CD4-positive, alpha-beta T cell treated with Interferon gamma for 1 hour (primary cell): ENCODE measurements at regions not wholly inside any gene's neighbourhood (a gene's known extent, or its start where the extent isn't known, plus 50 kb on each side); places are given as distances from the start of the nearest gene placed in this dataset.

Experiments
- DNase-seq: peaks from one replicate; pipeline ENCODE4 v3.0.0-alpha.2; 2020

DNA sequence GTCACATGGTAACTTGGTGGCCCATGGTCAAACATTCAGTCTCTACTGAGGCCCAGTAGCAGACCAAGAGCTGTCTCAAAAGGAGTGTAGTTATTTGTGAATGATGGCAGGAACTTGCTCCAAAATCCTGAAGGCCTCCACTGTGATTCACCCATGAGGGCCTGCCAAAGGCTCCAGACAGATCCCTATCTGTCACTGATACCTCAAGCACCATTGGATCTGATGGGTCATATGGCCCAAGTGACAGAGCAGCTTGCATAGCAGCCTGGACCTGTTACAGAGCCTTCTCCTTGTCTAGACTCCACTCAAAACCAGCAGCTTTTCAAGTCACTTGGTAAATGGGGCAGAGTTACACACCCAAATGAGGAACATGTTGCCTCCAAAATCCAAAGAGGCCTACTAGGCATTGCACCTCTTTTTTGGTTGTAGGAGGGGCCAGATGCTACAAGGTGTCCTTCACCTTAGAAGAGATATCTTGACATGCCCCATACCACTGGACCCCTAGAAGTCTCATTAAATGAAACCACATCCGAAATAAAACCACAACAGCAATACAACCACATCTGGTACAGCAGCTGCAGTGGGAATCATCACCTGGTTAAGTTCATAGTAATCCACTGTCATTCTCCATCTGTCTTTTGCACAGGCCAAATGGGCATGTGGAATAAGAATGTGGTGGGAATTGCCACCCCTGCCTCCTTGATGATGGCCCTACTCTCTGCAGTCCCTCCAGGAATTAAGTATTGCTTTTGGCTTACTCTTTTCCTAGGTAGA, 150.4 kb upstream of the MAX start:
- no peak for DNase-seq

DNA sequence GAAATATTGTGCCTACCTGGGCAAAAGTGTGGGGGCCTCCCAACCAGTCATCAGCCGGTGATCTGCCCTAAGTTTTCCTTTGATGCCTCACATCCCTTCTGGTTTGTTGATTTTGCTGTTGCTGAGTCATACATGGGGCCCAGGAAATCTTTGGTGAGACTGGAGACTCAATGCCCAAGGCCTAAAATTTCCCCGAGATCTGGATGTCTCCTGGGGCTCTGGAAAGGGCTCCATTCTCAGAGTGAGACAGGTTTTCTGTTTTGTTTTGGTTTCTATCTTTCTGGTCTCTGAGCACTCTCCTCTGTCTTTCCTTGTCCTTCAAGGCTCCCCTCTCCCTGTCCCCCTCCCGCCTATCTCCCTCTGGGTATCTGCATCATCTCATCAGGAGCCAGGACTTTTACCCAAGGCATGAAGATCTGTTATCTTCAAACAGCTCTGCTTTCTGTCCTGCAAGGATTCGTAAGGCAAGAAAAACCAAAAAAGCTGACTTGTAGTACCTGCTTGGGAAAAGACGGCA, 152.8 kb upstream of the MAX start:
- no peak for DNase-seq

DNA sequence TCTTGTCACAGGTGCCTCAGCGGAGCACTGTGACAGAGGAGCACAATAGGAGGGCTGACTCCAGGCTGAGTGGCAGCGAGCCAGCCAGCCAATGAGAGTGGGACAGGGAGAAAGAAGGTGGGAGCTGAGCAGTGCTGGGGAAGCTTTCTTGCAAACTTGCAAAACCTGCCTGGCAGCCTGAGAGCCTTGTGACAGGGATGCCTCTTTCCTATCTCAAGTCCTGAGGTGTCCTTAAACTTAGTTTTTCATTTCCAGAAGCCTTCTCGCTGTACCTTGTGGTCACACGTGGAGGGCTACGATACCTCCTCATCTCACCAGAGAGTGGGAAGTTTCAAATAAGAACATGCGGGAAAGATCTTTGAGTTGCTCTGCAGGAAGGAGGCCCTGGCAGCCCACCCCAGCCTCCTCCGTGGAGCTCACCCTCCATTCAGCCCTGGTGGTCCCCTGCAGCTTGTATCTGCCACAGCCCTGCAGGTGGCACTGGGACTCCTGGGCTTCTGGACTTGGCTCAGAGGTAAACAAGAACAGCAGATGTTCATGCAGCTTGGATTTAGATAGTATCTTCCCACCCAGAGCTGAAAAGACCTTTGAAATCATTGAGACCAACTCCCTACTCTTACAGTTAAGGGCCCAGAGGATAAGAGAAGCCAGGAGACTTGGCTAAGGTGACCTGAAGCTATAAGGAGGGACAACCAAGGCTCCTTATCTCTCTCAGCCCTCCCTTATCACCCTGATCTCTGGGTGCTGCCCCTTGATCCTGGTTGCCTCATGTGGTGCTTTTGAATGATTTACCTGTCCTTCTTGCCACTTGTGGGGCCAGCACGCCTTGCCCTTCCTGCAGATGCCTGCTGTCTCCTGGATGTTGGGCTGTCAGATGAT, 153.5 kb upstream of the MAX start:
- DNase-seq: no peak

DNA sequence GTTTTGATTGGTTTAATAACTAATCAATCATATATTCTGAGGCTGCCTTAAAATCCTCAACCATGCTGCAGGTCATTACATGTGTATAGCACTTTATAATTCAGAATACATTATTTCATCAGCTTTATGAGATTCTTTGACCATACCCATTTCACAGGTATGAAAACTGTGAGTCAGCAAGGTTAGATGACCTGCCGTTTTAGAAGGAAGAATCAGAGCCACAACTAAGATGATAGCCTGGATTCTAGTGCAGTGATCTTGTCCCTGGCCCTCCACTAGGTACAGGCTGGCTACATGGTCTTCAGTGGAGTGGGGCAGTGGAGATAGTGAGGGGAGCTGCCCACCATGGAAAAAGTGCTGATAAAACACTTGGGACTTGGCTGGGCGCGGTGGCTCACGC, 154.4 kb upstream of the MAX start:
- DNase-seq: no peak

DNA sequence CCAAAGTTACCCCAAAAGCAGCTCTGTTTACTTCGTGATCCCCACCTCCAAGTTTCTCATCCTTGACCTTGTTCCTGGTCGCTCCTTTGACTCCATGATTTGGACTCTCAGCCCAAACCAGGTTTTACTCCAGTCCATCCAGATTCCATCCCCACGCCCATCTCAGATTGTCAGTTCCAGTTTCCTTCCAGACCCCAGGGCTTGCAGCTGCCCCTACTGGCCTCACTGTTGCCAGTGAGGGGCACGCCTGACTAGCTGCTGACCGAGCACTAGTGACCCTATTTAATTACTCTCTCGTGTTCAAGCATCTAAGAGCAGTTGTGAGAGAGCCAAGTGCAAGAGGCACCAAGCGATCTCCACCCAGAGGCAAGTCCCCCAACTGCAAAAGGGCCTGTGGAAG, 155.1 kb upstream of the FUT8 start:
- no peak for DNase-seq

DNA sequence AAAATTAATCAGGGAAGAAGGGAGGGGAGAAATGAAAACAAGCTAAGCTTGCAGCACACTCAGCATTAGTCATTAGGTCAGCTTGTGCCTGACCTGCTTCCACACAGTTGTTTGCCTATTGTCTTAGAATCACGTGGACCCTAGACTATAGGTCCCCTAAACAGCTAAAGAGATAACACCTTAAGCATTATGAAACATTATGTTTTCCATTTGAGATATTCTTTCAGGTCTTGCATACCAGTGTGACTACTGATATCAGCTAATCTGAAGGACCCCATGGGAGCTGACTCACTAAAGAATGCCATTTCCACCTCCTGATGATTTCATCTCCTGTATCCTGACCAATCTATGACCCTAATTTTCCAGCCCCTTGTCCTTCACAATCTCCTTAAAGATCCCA, 154.1 kb upstream of the FUT8 start:
- no peak for DNase-seq

DNA sequence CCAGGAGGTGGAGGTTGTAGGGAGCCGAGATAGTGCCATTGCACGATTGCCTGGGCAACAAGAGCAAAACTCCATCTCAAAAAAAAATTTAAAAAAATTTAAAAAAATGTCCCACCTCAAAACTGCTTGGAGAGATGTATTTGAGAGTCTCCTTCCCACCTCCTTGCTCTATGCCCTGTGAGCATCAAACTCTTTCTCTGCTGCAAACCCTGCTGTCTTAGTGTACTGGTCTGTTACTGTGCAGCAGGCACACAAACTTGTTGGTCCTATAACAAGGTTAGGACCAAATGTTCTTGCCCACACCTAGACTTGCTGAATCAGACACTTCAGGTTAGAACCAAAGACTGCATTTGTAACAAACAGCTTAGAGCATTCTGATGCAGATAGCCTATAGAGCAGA, 153.5 kb upstream of the FUT8 start:
- no peak for DNase-seq

DNA sequence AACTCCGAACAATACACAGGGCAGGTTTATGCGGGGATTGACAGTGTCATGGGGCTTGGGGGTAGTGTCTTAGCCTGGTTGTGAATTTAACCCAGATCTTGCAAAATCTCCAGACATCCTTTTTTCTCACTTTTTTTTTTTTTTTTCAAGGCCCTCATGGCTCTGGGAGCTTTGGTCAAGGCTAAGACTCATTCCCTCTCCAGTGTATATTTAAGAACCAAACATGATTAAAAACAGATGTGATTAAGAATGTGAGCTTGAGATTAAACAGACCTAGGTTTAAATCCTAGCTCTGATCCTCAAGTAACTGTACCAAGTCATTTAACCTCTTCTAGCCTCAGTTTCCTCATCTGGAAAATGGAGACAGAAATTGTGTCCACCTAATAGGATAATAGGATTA, 151.7 kb upstream of the FUT8 start:
- DNase-seq: no peak

DNA sequence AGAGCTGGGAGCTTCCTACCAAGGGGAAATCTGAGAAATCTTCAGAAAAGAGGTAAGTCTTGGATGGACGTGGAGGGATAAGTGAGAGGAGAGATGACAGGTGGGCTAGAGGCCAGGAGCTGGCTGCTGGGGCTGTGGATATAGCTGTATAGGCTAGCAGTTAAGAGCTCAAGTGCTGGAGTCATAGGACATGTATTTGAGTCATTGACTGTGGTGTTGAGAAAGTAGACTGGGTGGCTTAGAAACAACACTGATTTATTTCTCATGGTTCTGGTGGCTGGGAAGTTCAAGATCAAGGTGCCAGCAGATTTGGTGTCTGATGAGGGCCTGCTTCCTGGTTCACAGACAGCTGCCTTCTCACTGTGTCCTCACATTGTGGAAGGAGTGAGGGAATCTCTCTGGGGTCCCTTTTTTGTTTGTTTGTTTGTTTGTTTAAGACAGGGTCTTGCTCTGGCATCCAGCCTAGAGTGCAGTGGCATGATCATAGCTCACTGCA, 151.1 kb upstream of the FUT8 start:
- DNase-seq: no peak

DNA sequence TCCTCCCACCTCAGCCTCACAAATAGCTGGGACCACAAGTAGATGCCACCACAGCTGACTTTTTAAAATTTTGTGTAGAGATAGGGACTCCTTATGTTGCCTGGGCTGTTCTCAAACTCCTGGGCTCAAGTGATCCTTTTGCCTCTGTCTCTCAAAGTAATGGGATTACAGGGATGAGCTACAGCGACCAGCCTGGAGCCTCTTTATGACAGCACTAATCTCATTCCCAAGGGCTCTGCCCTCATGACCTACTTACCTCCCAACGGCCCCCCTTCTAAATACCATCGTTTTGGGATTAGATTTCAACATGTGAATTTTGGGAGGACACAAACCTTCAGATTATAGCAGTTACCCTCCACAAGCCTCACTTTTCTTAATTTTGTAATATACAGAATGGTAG, 150.6 kb upstream of the FUT8 start:
- DNase-seq: no peak

DNA sequence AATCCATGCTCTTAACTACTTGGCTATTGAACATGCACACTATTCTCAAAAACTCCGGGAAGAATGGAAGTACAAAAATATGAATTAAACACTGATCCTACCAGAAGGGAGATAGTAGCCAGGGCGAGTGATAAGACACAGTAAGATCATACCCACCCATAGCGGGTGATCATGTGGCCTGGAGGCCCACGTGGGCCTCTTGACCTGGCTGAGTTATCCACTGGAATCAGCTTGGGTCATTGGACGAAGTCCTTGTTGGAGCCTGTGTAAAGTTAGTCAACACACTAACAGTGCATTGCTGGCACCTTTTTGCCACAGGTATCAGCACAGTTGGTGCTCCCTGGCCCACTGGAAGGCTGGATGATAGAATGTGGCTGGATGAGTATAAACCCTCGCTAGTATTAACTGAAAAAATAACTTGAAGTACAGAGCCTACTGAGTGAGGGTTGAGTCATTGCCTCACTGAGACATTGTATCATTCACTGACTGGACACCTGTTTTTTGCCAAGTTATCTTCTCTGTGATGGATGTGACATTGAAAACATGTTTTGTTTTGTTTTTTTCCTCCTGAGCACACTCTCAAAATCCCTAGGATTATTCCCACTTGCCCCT, 149.2 kb upstream of the FUT8 start:
- no peak for DNase-seq

DNA sequence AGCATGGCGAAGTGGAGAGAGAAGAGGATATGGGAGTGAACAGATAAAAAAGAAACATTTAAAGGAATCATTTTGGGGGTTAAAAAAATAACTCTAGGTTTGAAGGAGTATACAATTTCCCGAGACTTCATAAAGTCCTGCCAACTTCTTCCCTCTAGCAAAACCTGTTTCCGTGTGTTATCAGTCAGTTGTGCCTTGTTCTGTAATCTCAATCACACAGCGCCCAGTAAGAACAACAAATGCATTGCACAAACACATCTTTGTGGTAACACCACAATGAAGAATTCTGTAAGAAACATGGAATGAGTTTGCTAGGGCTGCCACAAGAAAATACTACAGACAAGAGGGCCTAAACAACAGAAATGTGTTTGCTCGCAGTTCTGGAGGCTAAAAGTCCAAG, 144.7 kb upstream of the FUT8 start:
- no peak for DNase-seq

DNA sequence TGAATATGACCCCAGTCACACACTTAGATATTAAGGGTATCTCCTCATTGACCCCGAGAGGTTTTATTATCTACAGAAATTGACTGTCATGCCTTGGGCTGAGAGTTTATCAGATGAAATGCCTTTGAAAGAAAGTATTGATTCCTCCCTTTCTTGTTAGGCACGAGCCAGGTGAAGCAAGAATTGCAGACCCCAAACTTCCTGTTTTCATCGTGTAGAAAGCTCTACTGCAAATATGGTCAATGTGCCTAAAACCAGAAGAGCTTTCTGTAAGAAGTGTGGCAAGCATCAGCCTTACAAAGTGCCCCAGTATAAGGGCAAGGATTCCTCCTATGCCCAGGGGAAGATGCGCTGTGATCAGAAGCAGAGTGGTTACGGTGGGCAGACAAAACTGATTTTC, 143.9 kb upstream of the FUT8 start:
- DNase-seq: no peak

DNA sequence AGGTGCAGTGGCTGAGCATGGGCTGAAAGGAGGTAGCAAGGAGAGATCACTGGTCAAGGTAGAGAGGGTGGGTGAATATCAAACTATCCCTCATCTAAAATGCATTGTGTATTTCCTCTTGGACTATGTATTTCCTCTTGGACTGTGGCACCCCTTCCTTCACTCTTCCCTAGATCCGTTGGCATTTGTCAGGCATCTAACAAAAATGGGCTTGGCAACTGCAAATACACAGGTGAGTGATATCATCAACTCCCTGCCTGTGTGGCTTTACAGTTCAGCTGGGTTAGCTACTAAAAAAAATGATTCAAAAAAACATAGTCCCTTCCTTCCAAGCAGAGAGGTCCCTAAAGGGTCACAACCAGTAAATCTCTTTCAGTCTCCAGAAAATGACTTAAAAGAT, 142.8 kb upstream of the FUT8 start:
- no peak for DNase-seq

DNA sequence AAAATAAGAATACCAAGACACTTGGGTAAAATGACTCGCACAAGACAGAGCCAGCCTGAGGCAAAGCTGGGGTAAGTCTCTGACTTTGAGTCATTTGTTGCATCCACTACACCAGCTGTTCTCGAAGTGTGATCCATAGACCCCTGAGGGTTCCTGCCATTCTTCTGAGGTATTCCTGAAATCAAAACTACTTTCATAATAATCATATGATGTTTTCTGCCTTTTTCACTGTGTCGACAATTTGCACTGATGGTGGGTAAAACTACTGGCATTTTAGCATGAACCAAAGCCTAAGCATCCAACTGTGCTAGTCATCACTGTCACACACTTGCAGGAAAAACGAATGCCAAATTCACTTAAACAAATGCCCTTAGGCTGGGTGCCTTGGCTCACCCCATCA, 135.5 kb upstream of the FUT8 start:
- no peak for DNase-seq

DNA sequence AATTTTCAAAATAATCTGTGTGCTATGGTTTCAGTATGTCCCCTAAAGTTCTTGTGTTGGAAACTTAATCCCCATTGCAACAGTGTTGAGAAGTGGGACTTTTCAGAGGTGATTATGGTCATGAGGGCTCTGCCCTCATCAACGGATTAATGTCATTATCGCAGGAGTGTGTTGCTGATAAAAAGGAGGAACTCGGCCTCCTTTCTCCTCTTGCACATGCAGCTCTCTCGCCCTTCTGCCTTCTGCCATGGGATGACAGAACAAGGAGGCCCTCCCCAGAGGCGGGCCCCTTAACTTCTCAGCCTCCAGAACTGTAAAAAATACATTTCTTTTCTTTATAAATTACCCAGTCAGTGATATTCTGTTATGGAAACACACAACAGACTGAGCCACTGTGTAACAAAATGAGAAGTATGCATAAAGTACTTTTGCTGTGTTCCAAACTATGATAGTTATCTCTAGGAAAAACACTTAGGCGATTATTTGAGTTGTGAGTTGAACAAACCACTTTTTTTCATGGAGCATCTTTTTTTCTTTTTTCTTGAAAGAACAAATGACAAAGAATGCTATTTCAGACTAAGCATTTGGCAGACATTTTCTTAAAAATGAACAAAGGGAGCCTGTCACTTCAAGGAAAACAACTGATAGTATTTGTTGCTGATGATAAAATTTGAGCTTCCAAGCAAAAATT, 134.8 kb upstream of the FUT8 start:
- no peak for DNase-seq

DNA sequence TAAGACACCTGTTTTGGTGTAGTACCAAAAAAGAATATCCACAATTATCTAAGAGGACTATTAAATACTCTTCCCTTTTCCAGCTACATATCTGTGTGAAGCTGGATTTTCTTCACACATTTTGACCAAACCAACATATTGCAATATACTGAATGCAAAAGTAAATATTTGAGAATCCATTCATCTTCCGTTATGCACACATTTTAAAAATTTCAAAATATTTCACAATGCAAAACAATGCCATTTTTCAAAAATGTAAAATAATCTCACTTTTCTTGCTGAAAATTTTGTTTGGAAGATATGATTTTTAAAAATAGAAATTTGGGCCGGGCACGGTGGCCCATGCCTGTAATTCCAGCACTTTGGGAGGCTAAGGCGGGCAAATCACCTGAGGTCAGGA, 133.9 kb upstream of the FUT8 start:
- DNase-seq: no peak

DNA sequence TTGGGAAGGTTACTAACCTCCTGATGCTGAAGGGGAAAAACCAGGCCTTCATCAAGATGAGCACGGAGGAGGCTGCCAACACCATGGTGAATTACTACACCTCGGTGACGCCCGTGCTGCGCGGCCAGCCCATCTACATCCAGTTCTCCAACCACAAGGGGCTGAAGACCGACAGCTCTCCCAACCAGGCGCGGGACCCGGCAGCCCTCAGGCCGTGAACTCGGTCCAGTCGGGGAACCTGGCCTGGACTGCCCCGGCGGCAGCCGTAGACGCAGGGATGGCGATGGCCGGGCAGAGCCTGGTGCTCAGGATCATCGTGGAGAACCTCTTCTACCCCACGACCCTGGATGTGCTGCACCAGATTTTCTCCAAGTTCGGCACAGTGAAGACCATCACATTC, 133.0 kb upstream of the FUT8 start:
- no peak for DNase-seq

DNA sequence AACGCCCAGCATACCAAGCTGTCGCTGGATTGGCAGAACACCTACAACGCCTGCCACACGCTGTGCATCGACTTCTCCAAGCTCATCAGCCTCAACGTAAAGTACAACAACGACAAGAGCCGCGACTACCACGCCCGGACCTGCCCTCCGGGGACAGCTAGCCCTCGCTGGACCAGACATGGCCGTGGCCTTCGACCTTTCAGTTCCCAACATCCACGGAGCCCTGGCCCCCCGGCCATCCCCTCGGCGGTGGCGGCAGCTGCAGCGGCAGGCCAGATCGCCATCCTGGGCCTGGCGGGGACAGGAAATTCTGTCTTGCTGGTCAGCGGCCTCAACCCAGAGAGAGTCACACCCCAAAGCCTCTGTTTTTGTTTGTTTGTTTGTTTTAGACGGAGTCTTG, 132.6 kb upstream of the FUT8 start:
- no peak for DNase-seq

DNA sequence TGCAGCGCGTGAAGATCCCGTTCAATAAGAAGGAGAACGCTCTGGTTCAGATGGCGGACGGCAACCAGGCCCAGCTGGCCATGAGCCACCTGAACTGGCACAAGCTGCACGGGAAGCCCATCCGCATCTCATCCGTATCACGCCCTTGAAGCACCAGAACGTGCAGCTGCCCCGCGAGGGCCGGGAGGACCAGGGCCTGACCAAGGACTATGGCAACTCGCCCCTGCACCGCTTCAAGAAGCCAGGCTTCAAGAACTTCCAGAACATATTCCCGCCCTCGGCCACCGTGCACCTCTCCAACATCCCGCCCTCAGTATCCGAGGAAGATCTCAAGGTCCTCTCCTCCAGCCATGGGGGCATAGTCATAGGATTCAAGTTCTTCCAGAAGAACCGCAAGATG, 131.9 kb upstream of the FUT8 start:
- DNase-seq: no peak

DNA sequence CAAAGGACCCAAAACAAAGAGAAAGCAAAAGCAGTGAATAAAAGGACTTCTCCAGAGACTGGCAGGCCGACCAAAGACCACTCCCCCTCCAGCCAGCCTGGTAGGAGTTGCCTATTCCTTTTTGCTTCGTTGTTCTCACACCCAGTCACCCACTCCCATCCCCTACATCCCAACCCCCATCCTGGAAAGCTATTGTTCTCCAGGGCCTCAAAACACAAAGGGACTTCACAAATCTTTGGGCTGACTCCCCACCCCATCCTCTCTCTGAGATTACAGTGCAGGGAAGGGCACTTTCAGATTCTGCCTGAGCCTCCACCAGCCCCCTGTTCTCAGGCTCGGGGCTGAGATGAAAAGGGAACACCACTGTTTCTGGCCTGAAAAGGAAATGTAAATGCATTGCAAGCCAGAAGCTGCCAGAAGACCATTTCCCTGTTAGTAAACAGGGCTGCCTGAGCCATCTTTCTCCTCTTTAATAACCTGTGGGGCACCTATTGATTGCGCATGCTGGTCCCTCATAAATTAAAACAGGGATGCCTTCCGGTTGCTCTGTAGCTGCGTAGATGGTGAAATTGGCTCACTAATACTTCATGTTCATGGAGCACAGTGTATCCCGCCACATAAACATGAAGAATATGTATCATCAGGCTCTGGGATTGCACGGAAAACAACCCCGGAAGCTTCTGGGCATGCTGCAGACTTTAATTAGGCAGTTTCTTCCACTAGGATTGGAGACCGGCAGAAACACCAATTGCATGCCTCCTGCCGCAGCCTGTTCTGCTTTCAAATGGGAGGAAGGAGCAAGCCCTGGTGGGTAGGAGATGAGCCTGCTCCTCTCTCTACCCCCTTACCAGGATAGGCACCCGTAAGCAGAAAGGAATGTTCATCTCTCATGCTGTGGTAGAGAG, 130.3 kb upstream of the FUT8 start:
- DNase-seq: no peak

DNA sequence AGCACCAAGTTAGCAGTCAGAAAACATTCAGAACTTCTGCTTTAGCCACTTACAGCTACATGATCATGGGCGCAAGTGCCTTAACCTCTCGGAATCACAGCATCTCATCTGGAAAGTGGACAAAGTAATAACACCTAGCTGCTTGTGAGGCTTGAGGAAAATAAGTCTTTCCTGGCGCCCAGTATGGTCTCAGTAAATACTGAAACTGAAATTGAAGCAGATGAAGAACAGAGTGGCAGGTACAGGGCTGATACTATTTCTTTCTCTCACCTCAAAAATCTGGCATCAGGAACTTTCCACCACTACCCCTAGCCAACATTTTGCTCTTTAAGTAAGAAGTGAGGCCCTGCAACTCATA, 129.7 kb upstream of the FUT8 start:
- no peak for DNase-seq
